Activated naive CD8-positive, alpha-beta T cell treated with anti-CD3 and anti-CD28 coated beads for 36 hours (primary cell): ENCODE measurements at regions not wholly inside any gene's neighbourhood (a gene's known extent, or its start where the extent isn't known, plus 50 kb on each side); places are given as distances from the start of the nearest gene placed in this dataset.
"Not testable (repeated sequence)": the region's sequence is repeated elsewhere in the genome, so short reads cannot be mapped to it uniquely, and the experiment has no call there.

Experiments used
- DNase-seq: peaks from one replicate; pipeline ENCODE4 v3.0.0; 2021
- H3K27ac Mint-ChIP-seq: one replicate; pipeline ENCODE4 v1.8.0; 2022; ENCODE audit warnings: mild to moderate bottlenecking, moderate library complexity, mixed read lengths
- H3K27me3 Mint-ChIP-seq: one replicate; pipeline ENCODE4 v1.8.0; 2022; ENCODE audit warnings: mild to moderate bottlenecking, mixed read lengths
- H3K36me3 Mint-ChIP-seq: one replicate; pipeline ENCODE4 v1.8.0; 2021; ENCODE audit warnings: mild to moderate bottlenecking, mixed read lengths
- H3K4me1 Mint-ChIP-seq: one replicate; pipeline ENCODE4 v1.8.0; 2021; ENCODE audit warnings: mixed read lengths
- H3K4me3 Mint-ChIP-seq: one replicate; pipeline ENCODE4 v1.8.0; 2022; ENCODE audit warnings: mild to moderate bottlenecking, moderate library complexity, mixed read lengths
- H3K9me3 Mint-ChIP-seq: one replicate; pipeline ENCODE4 v1.8.0; 2022; ENCODE audit warnings: mixed read lengths

DNA sequence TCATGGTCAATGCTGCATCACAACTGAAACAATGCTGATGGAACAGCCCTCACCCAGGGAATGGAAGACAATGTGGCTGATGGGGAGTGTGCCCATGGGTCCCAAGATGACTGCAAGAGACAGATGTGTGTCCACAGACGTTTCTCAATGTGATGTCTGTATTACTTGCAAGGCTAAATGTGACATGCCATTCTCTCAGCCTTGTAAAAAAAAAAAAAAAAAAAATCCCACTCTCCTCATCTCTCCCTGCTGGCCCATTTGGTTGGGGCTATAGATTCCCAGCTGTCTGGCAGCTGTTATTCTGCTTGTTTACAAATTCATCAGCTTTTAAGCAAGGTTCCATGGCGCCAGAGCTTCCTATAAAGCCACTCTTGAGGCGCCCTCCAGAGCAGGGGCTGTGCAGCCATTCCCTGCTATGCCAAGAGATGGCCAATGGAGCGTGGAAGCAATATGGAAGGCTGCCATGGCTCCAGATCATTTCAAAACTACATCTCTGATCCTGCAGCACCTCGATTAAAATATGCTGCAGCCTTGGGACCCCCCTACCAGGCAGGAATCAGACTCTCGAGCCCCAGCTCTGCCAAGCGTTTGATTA lies 294.8 kb downstream of the FOXO1 start:
- Mint-ChIP-seq H3K4me3 (no peak overlapping the region), H3K27ac (no peak overlapping the region), H3K27me3 (no peaks in the 10 kb centered on the region), H3K9me3 (peaks cover 12% of the 10 kb centered on the region), H3K4me1 (peaks cover 34% of the 10 kb centered on the region), H3K36me3 (peaks cover 19% of the 10 kb centered on the region)
- DNase-seq = no peak

- DNase-seq = peak; percentile 61
- H3K4me3 Mint-ChIP-seq, H3K27me3 Mint-ChIP-seq: not testable (repeated sequence)
- H3K9me3 Mint-ChIP-seq = peaks cover 15% of the 10 kb centered on the region
- peak overlapping the region; percentile 78 for H3K27ac Mint-ChIP-seq
- H3K4me1 Mint-ChIP-seq = peaks cover 34% of the 10 kb centered on the region
- H3K36me3 Mint-ChIP-seq = peaks cover 19% of the 10 kb centered on the region
Measured at GRCh38 chr13:40373608-40374007, 292.8 kb downstream of the FOXO1 start.

- H3K27me3 Mint-ChIP-seq = no peaks in the 10 kb centered on the region
- no peak overlapping the region for H3K4me3 Mint-ChIP-seq
- H3K36me3 Mint-ChIP-seq = peaks cover 16% of the 10 kb centered on the region
- DNase-seq = no peak
- H3K9me3 Mint-ChIP-seq = peaks cover 16% of the 10 kb centered on the region
- H3K27ac Mint-ChIP-seq = no peak overlapping the region
- peaks cover 28% of the 10 kb centered on the region for H3K4me1 Mint-ChIP-seq
Measured at GRCh38 chr13:40375489-40376171, 290.8 kb downstream of the FOXO1 start.

GRCh38 chr13:40376296-40376849 lies 290.1 kb downstream of the FOXO1 start:
- Mint-ChIP-seq H3K9me3 (peaks cover 16% of the 10 kb centered on the region), H3K4me3 (no peak overlapping the region), H3K27me3 (no peaks in the 10 kb centered on the region), H3K4me1 (peaks cover 21% of the 10 kb centered on the region), H3K27ac (no peak overlapping the region), H3K36me3 (peaks cover 15% of the 10 kb centered on the region)
- DNase-seq = no peak

- no peak for DNase-seq
- Mint-ChIP-seq H3K36me3 (peaks cover 14% of the 10 kb centered on the region), H3K4me1 (peaks cover 18% of the 10 kb centered on the region), H3K4me3 (no peak overlapping the region), H3K9me3 (peaks cover 16% of the 10 kb centered on the region), H3K27me3 (no peaks in the 10 kb centered on the region), H3K27ac (no peak overlapping the region)
Measured at GRCh38 chr13:40376867-40377535, 289.4 kb downstream of the FOXO1 start.

DNA sequence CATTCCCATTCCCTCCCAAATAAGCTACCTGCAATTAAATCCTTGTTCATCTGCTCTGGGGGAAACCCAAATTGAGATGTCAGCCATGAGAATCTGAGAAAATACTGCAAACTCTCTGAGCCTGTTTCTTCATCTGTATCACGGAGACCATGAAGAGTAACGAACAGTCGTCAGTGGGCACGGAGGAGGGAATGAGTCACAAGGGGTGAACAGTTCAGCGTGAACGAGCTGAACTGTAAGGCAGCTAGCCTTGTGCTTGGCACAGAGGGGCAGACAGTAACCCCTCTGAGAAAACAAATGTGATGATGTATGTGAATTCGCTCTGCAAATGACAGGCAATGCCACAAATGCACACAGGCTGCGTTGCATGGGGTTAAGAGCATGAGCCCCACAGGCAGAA lies 288.7 kb downstream of the FOXO1 start:
- Mint-ChIP-seq H3K27ac (no peak overlapping the region), H3K4me3 (no peak overlapping the region), H3K27me3 (no peaks in the 10 kb centered on the region), H3K36me3 (peaks cover 14% of the 10 kb centered on the region), H3K9me3 (peaks cover 16% of the 10 kb centered on the region), H3K4me1 (peaks cover 17% of the 10 kb centered on the region)
- DNase-seq = peak; percentile 35

DNA sequence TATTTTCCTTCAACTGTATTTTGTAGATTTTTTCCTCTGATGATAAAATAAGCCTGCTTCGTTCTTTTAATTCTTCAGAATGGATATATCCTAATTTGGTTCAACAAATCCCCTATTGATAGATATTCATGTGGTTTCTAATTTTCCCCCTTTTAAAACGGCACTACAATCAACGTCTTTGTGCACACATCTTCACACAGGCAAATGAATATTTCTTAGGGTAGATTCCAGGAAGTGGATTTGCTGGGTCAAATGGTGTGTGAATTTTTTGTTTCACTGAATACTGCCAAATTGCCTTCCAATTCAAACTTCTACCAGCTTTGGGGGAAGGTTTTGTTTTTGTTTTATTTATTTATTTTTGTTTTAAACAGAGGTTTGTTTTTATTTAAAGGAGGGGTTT lies 287.2 kb downstream of the FOXO1 start:
- Mint-ChIP-seq H3K9me3 (peaks cover 4% of the 10 kb centered on the region), H3K27ac (no peak overlapping the region), H3K27me3 (no peaks in the 10 kb centered on the region), H3K4me3 (no peak overlapping the region), H3K4me1 (peaks cover 6% of the 10 kb centered on the region), H3K36me3 (no peaks in the 10 kb centered on the region)
- no peak for DNase-seq

- Mint-ChIP-seq H3K4me3 (no peak overlapping the region), H3K27ac (no peak overlapping the region), H3K27me3 (no peaks in the 10 kb centered on the region), H3K4me1 (peaks cover 9% of the 10 kb centered on the region), H3K36me3 (no peaks in the 10 kb centered on the region), H3K9me3 (peaks cover 6% of the 10 kb centered on the region)
- DNase-seq = no peak
Measured at GRCh38 chr13:40379794-40380578, 286.5 kb downstream of the FOXO1 start.

DNA sequence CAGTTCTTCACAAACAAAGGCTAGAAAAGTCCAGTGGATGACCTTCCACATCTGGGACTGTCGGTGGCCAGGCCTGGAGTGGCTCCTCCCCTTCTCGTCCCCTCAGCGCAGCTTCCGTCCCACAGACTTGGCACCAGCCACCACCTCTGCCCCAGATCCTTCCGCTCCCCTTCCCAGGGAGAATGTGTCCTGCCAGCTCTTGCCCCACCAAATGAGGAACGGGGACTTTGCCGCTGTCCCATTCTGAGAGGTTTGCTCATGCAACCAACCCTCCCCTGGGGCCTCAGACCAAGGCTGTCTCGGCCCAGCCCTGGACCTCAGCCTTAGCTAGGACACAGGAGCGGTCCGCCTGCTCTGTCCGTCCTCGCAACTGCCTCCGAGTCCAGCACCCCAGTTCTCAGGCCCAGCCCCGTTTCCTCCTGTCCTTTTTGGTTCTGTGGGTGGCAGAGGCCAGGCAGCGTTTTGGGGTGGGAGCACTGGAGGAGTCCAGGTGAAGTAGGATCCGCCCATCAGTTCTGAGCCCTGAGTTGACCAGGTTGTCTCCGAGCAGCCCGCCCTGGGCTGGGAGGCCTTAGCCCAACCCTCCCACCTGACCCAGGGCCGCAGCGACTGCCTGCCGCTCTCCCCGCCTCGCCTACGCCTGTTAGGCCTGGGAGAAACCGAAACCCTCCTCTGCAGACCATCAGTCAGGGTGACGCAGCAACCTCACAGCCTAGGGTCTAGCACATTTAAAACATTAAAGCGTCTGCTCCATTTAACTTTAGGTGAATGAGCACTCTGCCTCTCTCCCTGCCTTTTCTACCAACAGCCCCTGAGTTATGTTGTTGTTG lies 284.3 kb downstream of the FOXO1 start:
- Mint-ChIP-seq H3K27ac (no peak overlapping the region), H3K27me3 (no peaks in the 10 kb centered on the region), H3K36me3 (peaks cover 6% of the 10 kb centered on the region), H3K4me1 (peaks cover 27% of the 10 kb centered on the region), H3K4me3 (no peak overlapping the region), H3K9me3 (peaks cover 9% of the 10 kb centered on the region)
- DNase-seq = no peak

DNA sequence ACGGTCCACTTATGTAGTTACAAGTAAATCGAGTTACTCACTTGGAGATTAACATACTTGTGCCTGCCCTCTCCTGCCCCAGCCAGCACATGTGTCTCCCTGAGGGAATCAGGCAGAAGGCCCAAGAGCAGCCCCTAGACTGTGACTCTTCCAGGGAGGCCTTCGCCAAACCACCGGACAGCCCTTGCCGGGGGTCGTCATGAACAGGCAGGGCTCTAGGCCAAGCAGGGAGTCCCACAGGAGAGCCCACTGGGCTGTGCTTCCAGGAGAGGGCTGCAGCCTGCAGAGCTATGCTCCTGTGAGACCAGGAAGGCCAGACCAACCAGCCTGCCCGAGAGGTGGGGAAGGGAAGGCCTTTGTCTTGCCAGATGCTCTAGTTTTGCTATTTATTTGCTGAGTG lies 283.3 kb downstream of the FOXO1 start:
- H3K4me1 Mint-ChIP-seq = peaks cover 34% of the 10 kb centered on the region
- peaks cover 12% of the 10 kb centered on the region for H3K36me3 Mint-ChIP-seq
- DNase-seq = no peak
- no peak overlapping the region for H3K4me3 Mint-ChIP-seq
- H3K27me3 Mint-ChIP-seq = no peaks in the 10 kb centered on the region
- no peak overlapping the region for H3K27ac Mint-ChIP-seq
- H3K9me3 Mint-ChIP-seq = peaks cover 14% of the 10 kb centered on the region

GRCh38 chr13:40383885-40384284 lies 282.6 kb downstream of the FOXO1 start:
- Mint-ChIP-seq H3K4me1 (peaks cover 39% of the 10 kb centered on the region), H3K27ac (no peak overlapping the region), H3K9me3 (peaks cover 11% of the 10 kb centered on the region), H3K36me3 (peaks cover 15% of the 10 kb centered on the region), H3K27me3 (no peaks in the 10 kb centered on the region), H3K4me3 (no peak overlapping the region)
- DNase-seq = no peak

DNA sequence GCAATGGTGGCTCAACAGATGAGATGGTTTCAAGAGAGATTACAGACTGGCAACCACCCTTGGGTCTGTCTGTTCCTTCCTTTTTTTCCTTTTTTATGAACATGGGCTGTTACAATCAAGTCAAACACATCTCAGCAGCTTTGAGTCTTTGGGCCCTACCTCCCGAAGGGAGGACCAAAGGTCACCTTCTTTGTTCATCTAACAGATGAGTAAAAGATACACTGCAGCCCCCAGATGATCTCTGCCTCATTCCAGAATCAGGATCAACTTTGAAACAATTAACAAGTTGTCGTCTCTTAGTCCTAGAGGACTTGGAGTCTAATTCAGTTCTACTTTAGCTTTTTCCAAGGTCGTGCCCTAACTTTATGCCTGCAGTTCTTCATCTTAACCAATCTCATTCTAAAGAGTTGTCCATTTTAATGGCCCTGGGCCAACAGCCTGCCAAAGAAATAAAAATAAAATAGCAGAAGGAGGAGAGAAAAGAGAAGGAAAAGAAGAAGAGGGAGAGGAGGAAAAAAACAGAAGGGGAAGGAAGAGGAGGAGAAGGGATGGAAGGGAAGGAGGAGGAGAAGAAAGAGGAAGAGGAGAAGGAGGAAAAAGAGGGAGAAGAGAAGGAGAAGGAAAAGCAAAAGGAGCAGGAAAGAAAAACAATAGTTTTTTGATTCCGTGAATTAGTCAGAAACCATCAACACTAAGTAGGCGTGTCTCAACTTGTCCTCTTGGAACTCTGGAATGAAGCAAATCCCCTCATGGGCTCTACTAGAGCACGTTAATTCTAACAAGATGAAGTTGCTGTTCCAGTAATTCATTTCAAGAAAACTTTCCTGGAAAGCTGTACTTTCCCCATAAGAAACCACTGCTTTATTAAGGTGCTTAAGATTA lies 281.2 kb downstream of the FOXO1 start:
- peaks cover 15% of the 10 kb centered on the region for H3K36me3 Mint-ChIP-seq
- no peaks in the 10 kb centered on the region for H3K27me3 Mint-ChIP-seq
- H3K4me3 Mint-ChIP-seq = no peak overlapping the region
- DNase-seq = no peak
- H3K27ac Mint-ChIP-seq = no peak overlapping the region
- H3K4me1 Mint-ChIP-seq = peaks cover 45% of the 10 kb centered on the region
- peaks cover 10% of the 10 kb centered on the region for H3K9me3 Mint-ChIP-seq

DNA sequence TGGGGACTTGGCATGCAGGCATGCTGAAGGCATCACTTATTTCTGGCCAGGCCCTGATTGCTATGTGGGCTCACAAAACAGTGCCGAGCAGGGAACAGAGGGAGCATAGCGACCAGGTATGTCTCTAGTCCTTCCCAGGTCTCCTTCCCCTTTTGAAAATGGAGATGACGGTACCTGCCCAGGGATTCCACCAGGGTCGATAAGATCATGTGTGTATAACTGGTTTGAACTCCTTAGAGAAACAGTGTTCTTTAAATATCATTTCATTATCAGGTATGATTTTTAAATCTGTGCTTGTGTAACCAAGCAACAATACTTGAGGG lies 280.6 kb downstream of the FOXO1 start:
- peaks cover 49% of the 10 kb centered on the region for H3K4me1 Mint-ChIP-seq
- DNase-seq = no peak
- no peak overlapping the region for H3K4me3 Mint-ChIP-seq
- H3K9me3 Mint-ChIP-seq = peaks cover 10% of the 10 kb centered on the region
- H3K27ac Mint-ChIP-seq = no peak overlapping the region
- H3K27me3 Mint-ChIP-seq = no peaks in the 10 kb centered on the region
- H3K36me3 Mint-ChIP-seq = peaks cover 15% of the 10 kb centered on the region

- Mint-ChIP-seq H3K36me3 (peaks cover 15% of the 10 kb centered on the region), H3K27ac (no peak overlapping the region), H3K9me3 (peaks cover 10% of the 10 kb centered on the region), H3K4me3 (no peak overlapping the region), H3K4me1 (peaks cover 49% of the 10 kb centered on the region), H3K27me3 (no peaks in the 10 kb centered on the region)
- DNase-seq = no peak
Measured at GRCh38 chr13:40386586-40386985, 279.9 kb downstream of the FOXO1 start.
